A549 (cell line): ENCODE measurements at regions not wholly inside any gene's neighbourhood (a gene's known extent, or its start where the extent isn't known, plus 50 kb on each side); places are given as distances from the start of the nearest gene placed in this dataset.

Experiments
- ATAC-seq, 2 experiments: fragments of 200-7000 bp in 1 of 2; fragments of >200 bp in 1 of 2; cut with Nextera tagmentation in 1 of 2; cut with Tn5 transposase in 1 of 2; 3 replicates each; pipeline versions ENCODE4 v1.8.0 to v1.9.1; 2018 to 2020; ENCODE audit warnings: mild to moderate bottlenecking in 1 of 2, moderate library complexity in 1 of 2
- CTCF ChIA-PET: fragments of 300-600 bp; sonication (Branson Sonifier 250); formaldehyde crosslinking; extraction: SDS; loops from one replicate; lab custom pipeline; 2021; ENCODE audit warnings: antibody characterized with exemption, inconsistent platforms; lab: Yijun Ruan, JAX
- POLR2A ChIA-PET: fragments of 350-600 bp; formaldehyde crosslinking; extraction: SDS; loops from one replicate; lab custom pipeline; 2021; ENCODE audit warnings: antibody characterized with exemption, inconsistent platforms; lab: Yijun Ruan, JAX
- DNase-seq, 2 experiments: peaks; one replicate each; pipeline versions ENCODE4 v3.0.0 to v3.0.0-alpha.2; 2011 to 2016; ENCODE audit warnings: low read depth in 1 of 2, low spot score in 1 of 2
- FAIRE-seq: peaks from 2 replicates; lab custom pipeline; 2011; peaks lifted over from hg19 to GRCh38; lab: Jason Lieb, UNC
- H3K27ac ChIP-seq, 2 experiments: fragments of >200 bp; sonication (Bioruptor Twin); formaldehyde crosslinking; 3 replicates each; pipeline ENCODE4 v1.5.1; 2016 to 2017
- H3K4me1 ChIP-seq: fragments of >200 bp; sonication (Bioruptor Twin); formaldehyde crosslinking; 3 replicates; pipeline ENCODE4 v1.6.1; 2016
- H3K4me2 ChIP-seq: fragments of >200 bp; sonication (Bioruptor Twin); formaldehyde crosslinking; 3 replicates; pipeline ENCODE4 v1.6.1; 2016
- H3K4me3 ChIP-seq: fragments of >200 bp; sonication (Bioruptor Twin); formaldehyde crosslinking; 3 replicates; pipeline ENCODE4 v1.5.1; 2016
- H3K9me3 ChIP-seq: fragments of >200 bp; sonication (Bioruptor Twin); formaldehyde crosslinking; 3 replicates; pipeline ENCODE4 v1.6.1; 2016
- ATOH8 ChIP-seq: fragments of 250-450 bp; sonication (Bioruptor Pico); IDR thresholded peaks from 2 replicates; pipeline ENCODE4 v1.5.0; 2020; ENCODE audit warnings: low read depth, mild to moderate bottlenecking, moderate library complexity
- BHLHE40 ChIP-seq: IDR thresholded peaks from 2 replicates; pipeline ENCODE4 v1.6.1; 2012; ENCODE audit warnings: low read depth, low read length, inconsistent platforms
- CBX8 ChIP-seq: fragments of 200-600 bp; sonication (generic); IDR thresholded peaks from 2 replicates; pipeline ENCODE4 v1.6.1; 2016
- CEBPB ChIP-seq, 2 experiments: fragments of >200 bp in 1 of 2; sonication (Bioruptor Twin) in 1 of 2; formaldehyde crosslinking in 1 of 2; IDR thresholded peaks; 2 replicates each; pipeline ENCODE4 v1.6.1; 2012 to 2016
- CHD2 ChIP-seq: fragments of 150-350 bp; IDR thresholded peaks from 2 replicates; pipeline ENCODE4 v1.6.1; 2014; ENCODE audit warnings: low read length; ENCODE audit not compliant: partially characterized antibody
- E2F6 ChIP-seq: IDR thresholded peaks from 2 replicates; pipeline ENCODE4 v1.6.1; 2012; ENCODE audit warnings: low read depth, borderline replicate concordance
- EHF ChIP-seq: fragments of 250-450 bp; sonication (Bioruptor Pico); IDR thresholded peaks from 2 replicates; pipeline ENCODE4 v1.5.0; 2020; ENCODE audit warnings: mild to moderate bottlenecking
- EP300 ChIP-seq, 2 experiments: fragments of >200 bp; sonication (Bioruptor Twin); formaldehyde crosslinking; IDR thresholded peaks; 2 replicates in 1 of 2; 3 replicates in 1 of 2; pipeline ENCODE4 v1.6.1; 2016 to 2017
- HDAC2 ChIP-seq: fragments of 200-600 bp; sonication (generic); IDR thresholded peaks from 2 replicates; pipeline ENCODE4 v1.6.1; 2016
- HMGXB4 ChIP-seq: fragments of 250-450 bp; sonication (Bioruptor Pico); IDR thresholded peaks from 2 replicates; pipeline ENCODE4 v1.5.0; 2021; ENCODE audit warnings: mild to moderate bottlenecking, moderate library complexity, borderline replicate concordance
- HOXB13 ChIP-seq: fragments of 250-450 bp; sonication (Bioruptor Pico); IDR thresholded peaks from 2 replicates; pipeline ENCODE4 v1.5.0; 2020; ENCODE audit warnings: low read depth, mild to moderate bottlenecking, moderate library complexity
- JUNB ChIP-seq: fragments of >200 bp; sonication (Bioruptor Twin); formaldehyde crosslinking; IDR thresholded peaks from 2 replicates; pipeline ENCODE4 v1.6.1; 2016
- KDM1A ChIP-seq: fragments of 200-600 bp; sonication (generic); IDR thresholded peaks from 2 replicates; pipeline ENCODE4 v1.6.1; 2016; ENCODE audit warnings: low read depth, mild to moderate bottlenecking
- KDM5A ChIP-seq: fragments of 200-600 bp; sonication (generic); IDR thresholded peaks from 2 replicates; pipeline ENCODE4 v1.6.1; 2016; ENCODE audit warnings: antibody characterized with exemption, mild to moderate bottlenecking
- MYC ChIP-seq: IDR thresholded peaks from 2 replicates; pipeline ENCODE4 v1.6.1; 2012; ENCODE audit warnings: mild to moderate bottlenecking, inconsistent platforms, low read length, improper control_type of control experiment, borderline replicate concordance
- NFE2L2 ChIP-seq: fragments of 150-350 bp; conservative IDR thresholded peaks from 2 replicates; pipeline ENCODE4 v1.6.1; 2014; ENCODE audit warnings: low read length
- NPAS2 ChIP-seq: fragments of 250-450 bp; sonication (Bioruptor Pico); IDR thresholded peaks from 2 replicates; pipeline ENCODE4 v1.8.0; 2022; ENCODE audit warnings: mild to moderate bottlenecking, moderate library complexity, borderline replicate concordance
- NR3C1 ChIP-seq: fragments of >200 bp; sonication (Bioruptor Twin); formaldehyde crosslinking; IDR thresholded peaks from 3 replicates; pipeline ENCODE4 v1.6.1; 2017
- PBX3 ChIP-seq: IDR thresholded peaks from 2 replicates; pipeline ENCODE4 v1.6.1; 2012
- PHF8 ChIP-seq: fragments of 200-600 bp; sonication (generic); IDR thresholded peaks from 2 replicates; pipeline ENCODE4 v1.6.1; 2016; ENCODE audit warnings: low read depth, mild to moderate bottlenecking, antibody characterized with exemption, moderate library complexity, borderline replicate concordance
- POLR2A ChIP-seq: IDR thresholded peaks from 2 replicates; pipeline ENCODE4 v1.6.1; 2012; ENCODE audit warnings: mild to moderate bottlenecking, low read length
- REST ChIP-seq: fragments of 200-600 bp; sonication (generic); IDR thresholded peaks from 2 replicates; pipeline ENCODE4 v1.6.1; 2016; ENCODE audit warnings: antibody characterized with exemption, mild to moderate bottlenecking, moderate library complexity
- RFX5 ChIP-seq: fragments of 450-650 bp; IDR thresholded peaks from 2 replicates; pipeline ENCODE4 v1.7.1; 2014; ENCODE audit warnings: antibody characterized with exemption, mild to moderate bottlenecking, moderate library complexity
- RNF2 ChIP-seq: fragments of 200-600 bp; sonication (generic); IDR thresholded peaks from 2 replicates; pipeline ENCODE4 v1.6.1; 2016; ENCODE audit warnings: low read depth, mild to moderate bottlenecking, antibody characterized with exemption, moderate library complexity, borderline replicate concordance
- SMC3 ChIP-seq: fragments of >200 bp; sonication (Bioruptor Twin); formaldehyde crosslinking; IDR thresholded peaks from 3 replicates; pipeline ENCODE4 v1.6.1; 2018; ENCODE audit warnings: inconsistent platforms
- SREBF2 ChIP-seq: fragments of 450-650 bp; IDR thresholded peaks from 2 replicates; pipeline ENCODE4 v1.6.1; 2014; ENCODE audit warnings: mild to moderate bottlenecking, moderate library complexity
- TP53 ChIP-seq: fragments of 250-450 bp; sonication (Bioruptor Pico); IDR thresholded peaks from 2 replicates; pipeline ENCODE4 v1.5.0; 2021; ENCODE audit warnings: mild to moderate bottlenecking, moderate library complexity
- WGBS: methylation state at CpG from one replicate; pipeline ENCODE4 v1.1.6; 2017; ENCODE audit errors: missing lambda C conversion rate; 5-methylcytosine and 5-hydroxymethylcytosine counted together

- TF ChIP-seq CEBPB (IDR thresholded peaks at IDR 0.05) (no peak), KDM1A (no peak), JUNB (no peak), PHF8 (no peak), HOXB13 (no peak), CHD2 (no peak), SMC3 (no peak), PBX3 (no peak)
Measured at GRCh38 chr2:217611056-217611455, 391.7 kb downstream of the TNS1 start (continued).

GRCh38 chr2:217610401-217610814, 392.4 kb downstream of the TNS1 start:
- WGBS = 48% methylated on average over 6 of the region's 6 CpGs
- no peak overlapping the region for H3K4me2 ChIP-seq
- no peaks in the 10 kb centered on the region for H3K9me3 ChIP-seq
- TF ChIP-seq NPAS2 (CRISPR knock-in tag) = no peak
- TF ChIP-seq BHLHE40 = no peak
- TF ChIP-seq TP53 (CRISPR knock-in tag) = no peak
- TF ChIP-seq E2F6 = no peak
- no peak for TF ChIP-seq KDM5A
- no peak for TF ChIP-seq EHF (CRISPR knock-in tag)
- DNase-seq (no peak), FAIRE-seq (no peak), ATAC-seq (no peak; a peak in 1 of 6 replicates)
- POLR2A ChIA-PET = no interaction called here
- CTCF ChIA-PET = interaction anchor here (1.1 kb wide), 1 partner anchor 928 kb away, joined by 3 read pairs; no protein-coding TSS in a partner anchor
- no peak overlapping the region for H3K27ac ChIP-seq
- H3K4me3 ChIP-seq = no peak overlapping the region
- H3K4me1 ChIP-seq = no peaks in the 10 kb centered on the region

GRCh38 chr2:217609952-217610351, 392.8 kb downstream of the TNS1 start:
- 37% methylated on average over 3 of the region's 3 CpGs for WGBS
- Histone ChIP-seq H3K4me3 (no peak overlapping the region), H3K9me3 (no peaks in the 10 kb centered on the region), H3K4me2 (no peak overlapping the region), H3K4me1 (no peaks in the 10 kb centered on the region), H3K27ac (no peak overlapping the region)
- ChIA-PET POLR2A (no interaction called here), CTCF (interaction anchor here (1.1 kb wide), 1 partner anchor 99 kb away, joined by 3 read pairs; no protein-coding TSS in a partner anchor)
- no peak for ATAC-seq
- FAIRE-seq = no peak
- no peak for DNase-seq
- TF ChIP-seq EP300 (IDR thresholded peaks at IDR 0.05) (no peak), HDAC2 (no peak), CBX8 (no peak), PHF8 (no peak), ATOH8 (no peak), SREBF2 (no peak), NFE2L2 (no peak), NR3C1 (no peak), REST (no peak), JUNB (no peak), SMC3 (no peak), HMGXB4 (CRISPR knock-in tag) (no peak), RFX5 (no peak), MYC (no peak), PBX3 (no peak), POLR2A (no peak), KDM1A (no peak), CHD2 (no peak), RNF2 (no peak)
- TF ChIP-seq, all 56 proteins: peak for 0
